Kasumi-1 (cell line): ENCODE measurements at regions not wholly inside any gene's neighbourhood (a gene's known extent, or its start where the extent isn't known, plus 50 kb on each side); places are given as distances from the start of the nearest gene placed in this dataset.
"Not testable (repeated sequence)": the region's sequence is repeated elsewhere in the genome, so short reads cannot be mapped to it uniquely, and the experiment has no call there.

Experiments used
- DNase-seq, 2 experiments: peaks; one replicate each; lab custom pipeline; 2025; lab: John Stamatoyannopoulos, UW

- not testable (repeated sequence) for DNase-seq
Observed at GRCh38 chr4:154907345-154908045, 126.4 kb downstream of the RBM46 start.

- no peak for DNase-seq
Observed at GRCh38 chr4:154908168-154908567, 127.1 kb downstream of the RBM46 start.

- no peak for DNase-seq
Observed at GRCh38 chr4:154911097-154911496, 130.0 kb downstream of the RBM46 start.

DNA sequence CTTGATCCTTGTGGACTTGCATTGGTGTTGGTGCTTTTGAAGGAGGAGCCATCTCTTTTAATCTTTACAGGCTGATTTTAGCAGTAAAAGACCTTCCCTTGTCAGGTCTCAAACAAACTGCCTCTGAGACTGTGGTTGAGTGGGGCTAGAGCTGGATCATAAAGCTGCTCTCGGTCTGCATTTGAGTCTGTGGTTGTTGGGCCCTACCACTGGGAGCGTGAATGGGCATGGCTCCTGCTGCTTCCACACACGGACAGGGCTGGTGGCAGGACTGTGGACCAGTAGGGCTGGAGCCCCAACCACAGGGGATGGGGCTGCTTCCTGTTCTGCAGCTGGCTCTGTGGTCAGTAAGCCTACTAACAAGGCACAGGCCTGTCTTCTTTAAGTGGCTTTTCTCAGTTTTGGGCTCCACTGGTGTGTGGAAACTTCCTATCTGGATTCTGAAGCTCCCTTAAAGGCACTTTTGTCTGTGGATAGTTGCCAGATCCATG, 130.6 kb downstream of the RBM46 start:
- DNase-seq, result peak in 1 of 2 experiments; percentile 4

GRCh38 chr4:154916068-154916467, 135.0 kb downstream of the RBM46 start:
- no peak for DNase-seq

DNA sequence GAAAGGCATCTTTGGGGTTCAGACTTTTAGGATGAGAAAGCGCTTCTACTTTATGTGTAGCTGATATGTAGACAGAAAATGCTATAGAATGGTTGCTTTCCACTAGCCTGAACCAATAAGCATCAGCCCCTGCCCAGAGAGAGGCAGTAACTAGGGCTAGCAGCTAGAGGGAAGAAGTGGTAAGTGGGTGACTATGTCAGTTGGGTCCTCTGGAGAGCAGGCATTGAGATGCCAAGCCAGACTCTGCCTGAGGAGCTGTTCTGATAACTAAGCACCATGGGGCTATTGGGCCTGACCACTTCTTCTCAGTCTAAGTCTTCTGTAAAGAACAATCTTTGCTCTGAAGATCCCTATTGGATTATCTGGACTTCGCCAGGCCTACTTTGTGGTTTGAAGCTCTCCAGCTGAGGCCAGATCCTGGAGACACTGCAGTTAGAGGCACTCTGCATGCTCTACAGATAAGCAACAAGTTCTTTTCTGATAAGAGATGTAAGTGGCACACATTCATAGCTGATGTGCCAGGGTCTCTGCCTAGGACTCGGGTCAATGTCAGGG, 146.1 kb downstream of the RBM46 start:
- no peak for DNase-seq

GRCh38 chr4:154928640-154929257, 147.7 kb downstream of the RBM46 start:
- no peak for DNase-seq

GRCh38 chr4:154936873-154937272, 155.8 kb downstream of the RBM46 start:
- DNase-seq, result no peak

- no peak for DNase-seq
Observed at GRCh38 chr4:154939851-154940250, 158.8 kb downstream of the RBM46 start.

DNA sequence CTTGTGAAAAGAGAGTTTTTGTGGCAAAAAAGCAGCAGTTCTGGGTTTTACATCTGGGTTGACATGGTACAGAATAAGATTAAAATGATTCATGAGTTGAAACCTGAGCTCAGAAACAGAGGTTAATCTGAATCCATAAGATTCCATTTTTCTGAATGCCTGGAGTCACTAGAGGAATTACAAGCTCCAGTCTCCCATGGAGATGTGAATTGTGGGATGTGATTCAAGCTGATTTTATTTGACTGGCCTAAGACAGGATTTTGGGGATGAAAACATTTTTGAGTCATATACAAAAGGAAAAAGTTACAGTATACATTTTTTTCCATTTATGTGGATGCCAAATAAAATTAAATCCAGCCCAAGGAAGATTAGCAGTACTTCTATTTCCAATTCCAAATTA, 161.1 kb downstream of the RBM46 start:
- no peak for DNase-seq

- no peak for DNase-seq
Observed at GRCh38 chr4:154944996-154945395, 163.9 kb downstream of the RBM46 start.

DNA sequence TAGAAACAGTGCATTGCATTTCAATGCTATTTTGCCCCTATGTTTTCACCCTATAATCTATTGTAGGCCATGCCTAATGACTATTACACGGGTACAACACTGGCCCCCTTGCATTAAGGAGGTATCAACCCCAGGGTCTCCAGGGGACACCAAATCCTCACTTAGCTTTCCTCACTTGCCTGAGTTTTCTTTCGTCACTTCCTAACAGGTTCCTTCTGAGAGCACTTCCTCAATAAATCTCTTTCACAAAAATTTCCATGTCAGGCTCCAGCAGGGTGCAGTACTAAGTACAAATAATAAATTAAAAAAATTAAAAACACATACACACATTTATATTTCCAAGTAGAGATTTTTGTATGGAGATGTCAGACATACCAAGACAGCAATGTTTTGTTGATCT, 165.0 kb downstream of the RBM46 start:
- peak; percentile 9 to 39 for DNase-seq

GRCh38 chr4:154953691-154954090, 172.6 kb downstream of the RBM46 start:
- DNase-seq, result no peak

DNA sequence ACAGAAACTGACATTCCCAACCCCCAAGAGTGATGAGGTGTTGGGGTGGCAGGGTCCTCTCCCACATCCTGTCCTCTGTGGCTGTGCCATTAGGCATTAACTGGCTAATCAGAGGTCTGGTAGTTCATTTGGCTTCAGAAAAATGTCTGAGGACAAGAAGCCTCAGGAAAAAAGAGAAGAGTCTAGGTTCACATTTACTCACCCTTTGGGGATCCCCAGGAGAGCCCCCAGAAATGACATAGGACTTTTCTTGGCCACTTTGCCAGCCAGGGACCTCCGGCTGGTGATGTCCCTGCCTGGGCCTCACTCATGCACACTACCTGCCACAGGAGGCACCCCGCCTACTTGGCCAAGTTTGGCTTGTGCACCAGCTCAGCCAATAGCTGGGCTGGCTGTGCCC, 173.0 kb downstream of the RBM46 start:
- no peak for DNase-seq

DNA sequence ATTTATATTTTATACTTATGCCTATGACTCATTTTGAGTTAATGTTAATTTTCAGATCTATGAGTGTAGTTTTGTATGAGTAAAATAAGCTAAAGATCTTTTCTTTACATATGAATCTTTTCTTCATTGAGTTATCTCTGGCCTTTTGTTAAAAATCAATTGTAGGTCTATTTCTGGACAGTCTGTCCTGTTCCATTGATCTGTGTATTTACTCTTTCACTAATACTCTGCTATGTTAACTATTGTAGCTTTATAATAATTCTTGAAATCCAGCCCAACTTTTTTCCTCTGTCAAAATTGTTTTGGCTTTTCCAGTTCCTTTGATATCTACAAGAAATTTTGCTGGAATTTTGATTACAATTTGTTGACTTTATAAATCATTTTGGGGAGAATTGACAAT, 177.0 kb downstream of the RBM46 start:
- DNase-seq, result no peak

DNA sequence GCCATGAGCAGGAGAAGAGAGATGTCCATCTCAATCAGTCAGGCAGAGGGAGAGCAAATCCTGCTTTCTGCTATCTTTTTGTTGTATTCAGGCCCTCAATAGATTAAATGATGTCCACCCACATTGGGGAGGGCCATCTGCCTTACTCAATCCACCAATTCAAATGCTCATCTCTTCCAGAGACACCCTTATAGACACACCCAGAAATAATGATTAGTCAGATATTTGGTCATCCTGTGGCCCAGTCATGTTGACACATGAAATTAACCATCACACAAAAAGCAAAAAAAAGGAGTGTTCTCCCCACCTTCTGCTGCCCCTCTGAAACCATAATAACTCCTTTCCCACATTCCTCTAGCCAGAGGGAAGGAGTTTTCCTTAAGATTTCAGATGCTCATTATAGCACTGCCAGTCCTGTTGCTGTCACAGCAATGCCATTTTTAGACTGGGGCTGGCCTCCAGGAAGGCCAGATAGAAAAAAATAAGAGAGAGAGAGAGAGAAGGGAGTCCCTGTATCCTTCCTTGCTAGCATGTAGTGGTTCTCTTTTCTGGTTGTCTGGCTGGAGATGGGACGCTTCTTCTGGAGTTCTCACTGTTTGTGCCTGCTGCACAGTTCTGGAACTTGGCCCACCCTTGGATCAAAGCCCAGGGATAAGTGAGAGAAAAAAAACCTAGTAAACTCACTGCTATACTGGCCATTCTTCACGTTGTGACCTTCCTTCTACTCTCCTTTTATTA, 177.7 kb downstream of the RBM46 start:
- DNase-seq, result no peak

- DNase-seq, result no peak
Observed at GRCh38 chr4:154959756-154960155, 178.7 kb downstream of the RBM46 start.

- DNase-seq, result no peak
Observed at GRCh38 chr4:154960476-154960875, 179.4 kb downstream of the RBM46 start.

- DNase-seq, result no peak
Observed at GRCh38 chr4:154961263-154961662, 180.2 kb downstream of the RBM46 start.

- no peak for DNase-seq
Observed at GRCh38 chr4:154973244-154974035, 192.4 kb downstream of the RBM46 start.

DNA sequence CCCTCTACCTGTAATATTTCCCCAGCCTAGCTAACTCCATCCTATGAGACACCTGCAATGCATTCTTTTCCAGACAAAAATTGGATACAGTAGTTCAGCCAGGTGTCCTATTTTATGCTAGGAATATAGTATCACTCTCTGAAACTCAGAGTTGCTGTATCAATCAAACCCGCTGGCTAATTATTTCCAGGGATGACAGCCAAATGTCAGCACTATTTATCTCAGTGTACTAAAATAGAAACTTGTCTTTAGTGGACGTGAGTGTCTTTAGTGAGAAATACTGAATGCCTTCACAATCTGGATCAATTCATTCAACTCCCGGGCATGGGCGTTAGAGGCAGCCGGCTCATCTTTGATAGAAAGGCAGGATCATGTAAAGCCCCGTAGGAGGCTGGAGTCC, 196.2 kb downstream of the RBM46 start:
- DNase-seq, result no peak
